ENCODE measurements at regions not wholly inside any gene's neighbourhood (a gene's known extent, or its start where the extent isn't known, plus 50 kb on each side); places are given as distances from the start of the nearest gene placed in this dataset.

GRCh38 chr1:4203501-4203900, 303.4 kb upstream of the C1orf174 start:
- no peak for TF ChIP-seq FOXM1 (IDR thresholded peaks at IDR 0.05; ENCODE audit: borderline replicate concordance, low read depth)
- no peak for TF ChIP-seq EGR1 (IDR thresholded peaks at IDR 0.05)
- TF ChIP-seq, protein P1, sequence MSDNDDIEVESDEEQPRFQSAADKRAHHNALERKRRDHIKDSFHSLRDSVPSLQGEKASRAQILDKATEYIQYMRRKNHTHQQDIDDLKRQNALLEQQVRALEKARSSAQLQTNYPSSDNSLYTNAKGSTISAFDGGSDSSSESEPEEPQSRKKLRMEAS (IDR thresholded peaks at IDR 0.05), result no peak
- TF ChIP-seq USF1 (IDR thresholded peaks at IDR 0.05), result no peak
- no peak for TF ChIP-seq ZBTB7A (IDR thresholded peaks at IDR 0.05; ENCODE audit: low read depth)
- TF ChIP-seq CEBPB (IDR thresholded peaks at IDR 0.05), result no peak
- TF ChIP-seq YY1 (IDR thresholded peaks at IDR 0.05; ENCODE audit: low read depth), result no peak
- no peak for TF ChIP-seq EP300 (IDR thresholded peaks at IDR 0.05; ENCODE audit: borderline replicate concordance)
- TF ChIP-seq NFIC (IDR thresholded peaks at IDR 0.05), result no peak
- TF ChIP-seq CREB1 (IDR thresholded peaks at IDR 0.05; ENCODE audit: low read depth), result no peak
- no peak for TF ChIP-seq TEAD4 (IDR thresholded peaks at IDR 0.05)
- TF ChIP-seq REST (IDR thresholded peaks at IDR 0.05; ENCODE audit: low read depth), result no peak
- no peak for TF ChIP-seq TAF1 (IDR thresholded peaks at IDR 0.05; ENCODE audit: low read depth)
- no peak for TF ChIP-seq TCF12 (IDR thresholded peaks at IDR 0.05; ENCODE audit: low read depth)
- no peak for TF ChIP-seq RAD21 (IDR thresholded peaks at IDR 0.05; ENCODE audit: low read depth)

DNA sequence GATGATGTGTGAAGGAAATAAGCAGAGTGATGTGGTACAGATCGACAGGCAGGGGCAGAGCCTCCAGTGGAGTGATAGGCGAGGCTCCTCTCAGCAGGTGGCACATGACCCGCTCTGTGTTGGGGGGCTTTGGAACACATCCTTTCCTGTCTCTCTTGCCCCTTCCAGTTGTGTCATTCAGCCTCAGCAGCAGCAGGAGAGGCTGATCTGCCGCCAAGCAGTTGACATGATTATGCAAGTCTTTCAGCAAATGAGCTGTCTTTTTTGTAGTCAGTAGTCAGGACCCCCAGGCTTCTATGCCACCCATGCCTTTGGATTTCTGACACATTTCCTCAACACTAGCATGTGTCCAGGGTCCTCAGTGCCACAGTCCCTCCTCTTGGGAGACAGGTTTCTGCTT, 307.1 kb upstream of the C1orf174 start:
- TF ChIP-seq TAF1 (IDR thresholded peaks at IDR 0.05; ENCODE audit: low read depth), result no peak

DNA sequence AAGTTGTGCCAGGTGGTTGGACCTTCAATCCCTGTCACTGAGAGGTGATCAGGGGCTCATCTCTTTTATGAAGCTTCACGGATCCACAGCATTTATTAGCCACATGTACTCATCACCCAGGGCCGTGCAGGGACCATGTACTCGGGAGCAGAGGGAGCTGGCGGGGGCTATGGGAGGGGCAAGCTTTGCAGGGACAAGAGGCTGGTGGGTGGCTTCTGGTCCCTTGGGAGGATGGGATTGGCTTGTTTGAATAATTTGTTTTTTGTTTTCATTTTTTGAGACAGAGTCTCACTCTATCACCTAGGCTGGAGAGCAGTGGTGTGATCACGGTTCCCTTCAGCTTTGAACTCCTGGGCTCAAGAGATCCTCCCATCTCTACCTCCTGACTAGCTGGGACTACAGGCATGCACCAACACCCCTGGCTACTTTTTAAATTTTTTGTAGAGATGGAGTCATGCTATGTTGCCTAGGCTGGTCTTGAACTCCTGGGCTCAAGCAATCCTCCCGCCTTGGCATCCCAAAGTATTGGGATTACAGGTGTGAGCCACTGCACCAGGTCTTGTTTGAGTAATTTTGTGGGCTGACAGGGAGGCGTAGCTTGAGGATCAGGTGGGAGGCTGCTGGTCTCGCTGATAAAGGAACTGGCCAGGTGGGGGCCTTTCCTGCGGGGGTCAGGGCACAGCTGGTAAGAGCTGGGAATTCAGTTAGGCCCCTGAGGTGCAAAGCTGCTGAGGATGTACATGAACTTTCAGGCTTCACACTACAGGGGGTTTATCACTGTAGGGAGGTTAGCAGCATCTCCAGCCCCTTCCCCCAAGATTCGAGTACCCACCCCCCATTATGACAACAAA, 308.0 kb upstream of the C1orf174 start:
- TF ChIP-seq RAD21 (IDR thresholded peaks at IDR 0.05; ENCODE audit: low read depth) (no peak), TCF12 (IDR thresholded peaks at IDR 0.05; ENCODE audit: low read depth) (no peak), TAF1 (IDR thresholded peaks at IDR 0.05; ENCODE audit: low read depth) (no peak), CEBPB (IDR thresholded peaks at IDR 0.05) (no peak), EGR1 (IDR thresholded peaks at IDR 0.05) (no peak), YY1 (IDR thresholded peaks at IDR 0.05; ENCODE audit: low read depth) (no peak), REST (IDR thresholded peaks at IDR 0.05; ENCODE audit: low read depth) (no peak), EP300 (IDR thresholded peaks at IDR 0.05; ENCODE audit: borderline replicate concordance) (no peak), USF1 (IDR thresholded peaks at IDR 0.05) (no peak), TEAD4 (IDR thresholded peaks at IDR 0.05) (no peak), FOXM1 (IDR thresholded peaks at IDR 0.05; ENCODE audit: borderline replicate concordance, low read depth) (no peak), ZBTB7A (IDR thresholded peaks at IDR 0.05; ENCODE audit: low read depth) (no peak), CREB1 (IDR thresholded peaks at IDR 0.05; ENCODE audit: low read depth) (no peak), NFIC (IDR thresholded peaks at IDR 0.05) (no peak)
- TF ChIP-seq, protein P1 (IDR thresholded peaks at IDR 0.05), result no peak

DNA sequence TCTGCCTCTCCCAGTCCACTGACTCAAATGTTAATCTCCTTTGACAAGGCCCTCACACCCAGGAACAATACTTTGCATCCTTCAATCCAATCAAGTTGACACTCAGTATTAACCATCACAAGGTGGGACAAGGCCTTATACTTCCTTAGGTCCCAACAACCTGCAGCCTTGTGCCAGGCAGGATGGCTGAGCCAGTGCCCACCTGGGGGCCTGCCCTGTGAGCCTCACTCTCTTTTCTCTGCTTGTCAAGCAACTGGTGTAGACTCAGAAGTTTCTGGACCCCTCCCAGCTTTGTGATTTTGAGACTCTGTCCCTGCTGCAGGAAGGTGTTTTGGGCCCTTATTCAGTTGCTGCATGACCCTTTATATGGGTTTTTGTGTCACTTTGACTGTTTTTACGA, 310.0 kb upstream of the C1orf174 start:
- no peak for TF ChIP-seq ZBTB7A (IDR thresholded peaks at IDR 0.05; ENCODE audit: low read depth)

DNA sequence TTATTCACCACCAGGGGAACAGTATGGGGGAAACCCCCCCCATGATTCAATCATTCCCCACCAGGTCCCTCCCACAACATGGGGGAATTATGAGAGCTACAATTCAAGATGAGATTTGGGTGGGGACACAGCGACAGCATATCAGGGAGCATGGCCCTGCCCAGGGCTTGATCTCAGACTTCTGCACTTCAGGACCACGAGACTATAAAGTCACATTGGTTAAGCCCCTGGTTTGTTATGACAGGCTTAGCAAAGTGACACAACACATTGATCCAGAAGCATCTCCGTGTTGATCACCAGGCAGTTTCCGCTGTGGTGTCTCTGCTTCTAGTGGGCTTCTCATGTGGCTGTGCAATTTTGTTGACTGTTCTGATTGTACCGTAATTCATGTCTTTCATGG, 312.7 kb upstream of the C1orf174 start:
- TF ChIP-seq, protein P1 (IDR thresholded peaks at IDR 0.05), result no peak
- TF ChIP-seq EGR1 (IDR thresholded peaks at IDR 0.05) (no peak), TAF1 (IDR thresholded peaks at IDR 0.05; ENCODE audit: low read depth) (no peak), USF1 (IDR thresholded peaks at IDR 0.05) (no peak), RAD21 (IDR thresholded peaks at IDR 0.05; ENCODE audit: low read depth) (no peak), CEBPB (IDR thresholded peaks at IDR 0.05) (no peak), ZBTB7A (IDR thresholded peaks at IDR 0.05; ENCODE audit: low read depth) (no peak), REST (IDR thresholded peaks at IDR 0.05; ENCODE audit: low read depth) (no peak), TCF12 (IDR thresholded peaks at IDR 0.05; ENCODE audit: low read depth) (no peak), CREB1 (IDR thresholded peaks at IDR 0.05; ENCODE audit: low read depth) (no peak), NFIC (IDR thresholded peaks at IDR 0.05) (no peak), FOXM1 (IDR thresholded peaks at IDR 0.05; ENCODE audit: borderline replicate concordance, low read depth) (no peak), TEAD4 (IDR thresholded peaks at IDR 0.05) (no peak), EP300 (IDR thresholded peaks at IDR 0.05; ENCODE audit: borderline replicate concordance) (no peak), YY1 (IDR thresholded peaks at IDR 0.05; ENCODE audit: low read depth) (no peak)

Measured in Ishikawa (cell line).